B cell (primary cell): ENCODE measurements at regions not wholly inside any gene's neighbourhood (a gene's known extent, or its start where the extent isn't known, plus 50 kb on each side); places are given as distances from the start of the nearest gene placed in this dataset.

Source experiments
- ATAC-seq: fragments of 200-7000 bp; cut with Tn5 transposase; one replicate; pipeline ENCODE4 v1.10.0; 2021; ENCODE audit warnings: low read depth, mild to moderate bottlenecking, moderate number of reproducible peaks, moderate library complexity
- CTCF ChIA-PET: fragments of 350-600 bp; sonication (Branson Sonifier 250); formaldehyde crosslinking; loops from one replicate; lab custom pipeline; 2021; ENCODE audit warnings: antibody characterized with exemption, inconsistent platforms; lab: Charles Lee
- POLR2A ChIA-PET: fragments of 350-600 bp; sonication (Branson Sonifier 250); formaldehyde crosslinking; loops from one replicate; lab custom pipeline; 2021; ENCODE audit warnings: antibody characterized with exemption; lab: Charles Lee
- DNase-seq: peaks from one replicate; pipeline ENCODE4 v3.0.0; 2013
- H2AFZ ChIP-seq: 2 replicates; pipeline ENCODE4 v1.6.1; 2012; ENCODE audit warnings: mild to moderate bottlenecking, low read depth, low read length; ENCODE audit not compliant: insufficient read depth, poor library complexity, severe bottlenecking
- H3K27ac ChIP-seq, 2 donors: 1 replicate in 1 of 2; 2 replicates in 1 of 2; pipeline ENCODE4 v1.5.1; 2012 to 2013; ENCODE audit warnings: low read length in 2 of 2, mild to moderate bottlenecking in 2 of 2, moderate library complexity in 1 of 2
- H3K27me3 ChIP-seq, 4 experiments: fragments of 200-600 bp in 1 of 4; sonication (generic) in 1 of 4; replicated peaks in 1 of 4; 1 replicate in 2 of 4; 2 replicates in 2 of 4; pipeline versions ENCODE4 v1.6.1 to v1.7.0; 2013 to 2016; ENCODE audit warnings: low read length in 3 of 4, mild to moderate bottlenecking in 2 of 4, mixed read lengths in 1 of 4, moderate library complexity in 1 of 4; ENCODE audit not compliant: insufficient read depth in 4 of 4, control insufficient read depth in 3 of 4; ENCODE audit errors: control extremely low read depth in 1 of 4
- H3K36me3 ChIP-seq, 2 experiments: replicated peaks in 1 of 2; 1 replicate in 1 of 2; 2 replicates in 1 of 2; pipeline versions ENCODE4 v1.6.1 to v1.7.1; 2013; ENCODE audit warnings: low read length in 1 of 2; ENCODE audit not compliant: insufficient read depth in 2 of 2, control insufficient read depth in 1 of 2; ENCODE audit errors: control extremely low read depth in 1 of 2, extremely low read depth in 1 of 2
- H3K4me1 ChIP-seq, 2 donors: fragments of 200-600 bp in 1 of 2; sonication (generic) in 1 of 2; 1 replicate in 1 of 2; 2 replicates in 1 of 2; pipeline versions ENCODE4 v1.5.1 to v1.6.1; 2013 to 2017; ENCODE audit warnings: low read length in 2 of 2; ENCODE audit not compliant: control insufficient read depth in 2 of 2, insufficient read depth in 2 of 2
- H3K4me2 ChIP-seq: replicated peaks from 2 replicates; pipeline ENCODE3; 2012; ENCODE audit warnings: mild to moderate bottlenecking, low read depth, low read length; ENCODE audit not compliant: poor library complexity, severe bottlenecking
- H3K4me3 ChIP-seq, 5 experiments: fragments of 200-600 bp in 1 of 5; sonication (generic) in 1 of 5; 1 replicate in 3 of 5; 2 replicates in 2 of 5; pipeline versions ENCODE4 v1.5.1 to v1.7.0; 2011 to 2016; ENCODE audit warnings: low read length in 4 of 5, mild to moderate bottlenecking in 4 of 5, low read depth in 2 of 5, control low read depth in 1 of 5, moderate library complexity in 1 of 5; ENCODE audit not compliant: insufficient read depth in 1 of 5; ENCODE audit errors: control extremely low read depth in 1 of 5, extremely low read depth in 1 of 5
- H3K79me2 ChIP-seq: fragments of 200-600 bp; sonication (generic); one replicate; pipeline ENCODE4 v1.6.0; 2016; ENCODE audit warnings: low read length; ENCODE audit not compliant: control insufficient read depth, insufficient read depth
- H3K9ac ChIP-seq: fragments of 200-600 bp; sonication (generic); 2 replicates; pipeline ENCODE4 v1.6.1; 2017; ENCODE audit warnings: mild to moderate bottlenecking, low read length, moderate library complexity
- H3K9me3 ChIP-seq, 3 donors: one replicate each; pipeline versions ENCODE4 v1.6.1 to v1.7.1; 2013; ENCODE audit warnings: low read length in 2 of 3; ENCODE audit not compliant: control insufficient read depth in 2 of 3, insufficient read depth in 1 of 3; ENCODE audit errors: control extremely low read depth in 1 of 3
- H4K20me1 ChIP-seq: 2 replicates; pipeline ENCODE4 v1.6.0; 2012; ENCODE audit warnings: mild to moderate bottlenecking, low read length; ENCODE audit not compliant: insufficient read depth, control insufficient read depth, poor library complexity, severe bottlenecking
- H3K27ac Mint-ChIP-seq: one replicate; pipeline ENCODE4 v1.8.0; 2021; ENCODE audit warnings: mixed read lengths
- H3K27me3 Mint-ChIP-seq: one replicate; pipeline ENCODE4 v1.8.0; 2021; ENCODE audit warnings: mixed read lengths
- H3K4me1 Mint-ChIP-seq: one replicate; pipeline ENCODE4 v1.8.0; 2021; ENCODE audit warnings: mixed read lengths
- H3K4me3 Mint-ChIP-seq: one replicate; pipeline ENCODE4 v1.8.0; 2021; ENCODE audit warnings: mixed read lengths
- H3K9me3 Mint-ChIP-seq: one replicate; pipeline ENCODE4 v1.8.0; 2022; ENCODE audit warnings: mixed read lengths; ENCODE audit not compliant: insufficient read depth
- CTCF ChIP-seq: fragments of 200-600 bp; IDR thresholded peaks from one replicate; pipeline ENCODE4 v1.8.0; 2022; ENCODE audit warnings: antibody characterized with exemption, mild to moderate bottlenecking
- EZH2 ChIP-seq: IDR thresholded peaks from 2 replicates; pipeline ENCODE4 v1.6.1; 2012; ENCODE audit warnings: borderline replicate concordance, low read depth, mild to moderate bottlenecking, moderate library complexity, low read length; ENCODE audit not compliant: insufficient read depth, poor library complexity, severe bottlenecking
- WGBS: methylation state at CpG from one replicate; pipeline ENCODE4 v1.1.5; 2013; ENCODE audit warnings: missing lambda C conversion rate; ENCODE audit not compliant: insufficient coverage; 5-methylcytosine and 5-hydroxymethylcytosine counted together
- intact Hi-C: fragments of 100-400 bp; cut with micrococcal nuclease; formaldehyde crosslinking; loops from one replicate; pipeline ENCODE4 v1.10.0; 2022

GRCh38 chr12:89875225-89875624 lies 166.6 kb upstream of the ATP2B1 start:
- H4K20me1 ChIP-seq, result no peaks in the 10 kb centered on the region
- ATAC-seq (no peak), DNase-seq (no peak)
- H3K4me1 ChIP-seq, result peaks cover 24 to 26% of the 10 kb centered on the region in 2 donors
- Mint-ChIP-seq H3K4me3 (no peak overlapping the region), H3K27me3 (no peaks in the 10 kb centered on the region), H3K4me1 (peaks cover 55% of the 10 kb centered on the region), H3K9me3 (peaks cover 5% of the 10 kb centered on the region), H3K27ac (no peak overlapping the region)
- no peaks in the 10 kb centered on the region for H3K36me3 ChIP-seq
- no peaks in the 10 kb centered on the region for H3K79me2 ChIP-seq
- peaks cover 4 to 13% (median 6%) of the 10 kb centered on the region in 3 donors for H3K9me3 ChIP-seq
- no peak overlapping the region for H3K4me3 ChIP-seq
- intact Hi-C loops, result no loop called here
- no CpG with 5 or more reads among the region's 2 CpGs for WGBS
- ChIA-PET CTCF (interaction anchor here (1.0 kb wide), 1 partner anchor 44 kb away, joined by 4 read pairs; no protein-coding TSS in a partner anchor), POLR2A (no interaction called here)
- TF ChIP-seq CTCF (no peak), EZH2 (no peak)
- H3K9ac ChIP-seq, result no peak overlapping the region
- H3K27me3 ChIP-seq, result no peaks in the 10 kb centered on the region
- no peak overlapping the region for H2AFZ ChIP-seq
- no peak overlapping the region for H3K4me2 ChIP-seq
- no peak overlapping the region for H3K27ac ChIP-seq

- intact Hi-C loops, result no loop called here
- ChIA-PET POLR2A (interaction anchor here (0.8 to 1.1 kb wide), 2 partner anchors 10 to 53 kb away, joined by 3 to 4 read pairs; no protein-coding TSS in a partner anchor), CTCF (interaction anchor here (0.8 to 1.3 kb wide), 4 partner anchors 8 to 45 kb away, joined by 3 to 4 read pairs (median 4); no protein-coding TSS in a partner anchor)
- ATAC-seq (no peak), DNase-seq (no peak)
- no peak overlapping the region for H3K4me2 ChIP-seq
- H3K27me3 Mint-ChIP-seq, result no peaks in the 10 kb centered on the region
- peaks cover 5% of the 10 kb centered on the region for H3K9me3 Mint-ChIP-seq
- TF ChIP-seq EZH2, result no peak
- H2AFZ ChIP-seq, result peak overlapping the region; percentile 41
- no peak overlapping the region for H3K4me3 ChIP-seq
- no peaks in the 10 kb centered on the region for H3K27me3 ChIP-seq
- WGBS, result 92% methylated on average over 2 of the region's 5 CpGs
- H3K4me3 Mint-ChIP-seq, result no peak overlapping the region
- H3K27ac ChIP-seq, result no peak overlapping the region
- H3K9me3 ChIP-seq, result peaks cover 5 to 15% (median 6%) of the 10 kb centered on the region in 3 donors
- no peaks in the 10 kb centered on the region for H3K36me3 ChIP-seq
- H3K79me2 ChIP-seq, result no peaks in the 10 kb centered on the region
- H3K9ac ChIP-seq, result no peak overlapping the region
- H3K27ac Mint-ChIP-seq, result peak overlapping the region; percentile 37
- peaks cover 49% of the 10 kb centered on the region for H3K4me1 Mint-ChIP-seq
- peaks cover 14 to 18% of the 10 kb centered on the region in 2 donors for H3K4me1 ChIP-seq
- no peaks in the 10 kb centered on the region for H4K20me1 ChIP-seq
Observed at GRCh38 chr12:89874146-89874545, 165.5 kb upstream of the ATP2B1 start.
